ENCODE measurements at regions not wholly inside any gene's neighbourhood (a gene's known extent, or its start where the extent isn't known, plus 50 kb on each side); places are given as distances from the start of the nearest gene placed in this dataset.

DNA sequence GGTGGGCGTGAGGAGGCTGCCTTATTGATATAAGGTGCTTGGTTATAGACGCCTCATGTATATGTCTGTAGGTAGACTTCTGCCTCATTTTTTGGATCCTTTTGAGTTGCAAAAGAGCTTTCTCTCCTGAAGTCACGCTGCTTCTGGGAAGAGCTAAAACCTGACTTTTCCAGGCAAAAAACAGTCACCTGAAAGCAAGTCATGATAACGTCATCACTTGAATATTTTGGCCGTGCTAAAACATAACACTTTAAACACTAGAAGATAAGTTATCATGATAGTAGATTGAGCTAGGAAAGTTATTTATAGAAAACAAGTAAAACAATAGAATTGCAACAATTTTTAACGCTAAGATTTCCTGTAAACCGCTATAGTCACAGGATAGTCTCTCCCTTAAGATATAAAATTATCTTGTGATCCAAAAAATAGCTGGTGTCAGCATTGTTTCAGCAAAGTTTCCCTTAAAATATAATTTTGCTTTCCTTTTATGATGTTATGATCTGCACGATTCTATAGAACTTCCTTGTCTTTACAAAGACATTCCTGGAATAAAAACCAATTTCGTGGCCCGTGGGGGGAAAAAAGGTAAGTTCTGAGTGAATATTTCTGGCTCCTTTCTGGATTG is 69.0 kb upstream of the AKAP12 start:
- TF ChIP-seq YY1 (IDR thresholded peaks at IDR 0.05; ENCODE audit: insufficient read depth, insufficient read length) (no peak), ZNF274 (IDR thresholded peaks at IDR 0.05; ENCODE audit: low read depth, low read length) (no peak), SUZ12 (IDR thresholded peaks at IDR 0.05; ENCODE audit: extremely low read depth, insufficient read depth, insufficient read length) (no peak)
